Right atrium auricular region (tissue), 2 donors: ENCODE measurements at regions not wholly inside any gene's neighbourhood (a gene's known extent, or its start where the extent isn't known, plus 50 kb on each side); places are given as distances from the start of the nearest gene placed in this dataset.

ENCODE experiments used
- DNase-seq: peaks from one replicate; pipeline ENCODE4 v3.0.0-alpha.2; 2019; ENCODE audit warnings: low spot score
- H3K27ac ChIP-seq, 2 donors: fragments of 200-600 bp; sonication (generic); 1 replicate in 1 of 2; 2 replicates in 1 of 2; pipeline ENCODE4 v1.5.1; 2016 to 2019
- H3K27me3 ChIP-seq, 2 donors: fragments of 200-600 bp; sonication (generic); one replicate each; pipeline versions ENCODE4 v1.5.1 to v1.6.0; 2017 to 2019
- H3K36me3 ChIP-seq: fragments of 200-600 bp; sonication (generic); one replicate; pipeline ENCODE4 v1.5.1; 2016
- H3K4me1 ChIP-seq, 2 donors: fragments of 200-600 bp; sonication (generic); one replicate each; pipeline versions ENCODE4 v1.5.1 to v1.6.0; 2017 to 2019
- H3K4me3 ChIP-seq, 2 donors: fragments of 200-600 bp; sonication (generic); 1 replicate in 1 of 2; 2 replicates in 1 of 2; pipeline ENCODE4 v1.5.1; 2017 to 2019; ENCODE audit warnings: mild to moderate bottlenecking in 1 of 2, moderate library complexity in 1 of 2
- H3K9me3 ChIP-seq, 2 donors: fragments of 200-600 bp; sonication (generic); one replicate each; pipeline ENCODE4 v1.5.1; 2019
- TF ChIP-seq, protein P1 (sequence below), 2 donors: fragments of 200-600 bp; sonication (generic); IDR thresholded peaks; one replicate each; pipeline ENCODE4 v1.5.1; 2019; ENCODE audit warnings: antibody characterized with exemption in 2 of 2

GRCh38 chr15:70449311-70450141 is 313.8 kb downstream of the UACA start:
- no peak overlapping the region for H3K27ac ChIP-seq
- H3K4me1 ChIP-seq, result peaks cover 0 to 15% of the 10 kb centered on the region in 2 donors
- H3K4me3 ChIP-seq, result no peak overlapping the region
- H3K9me3 ChIP-seq, result no peaks in the 10 kb centered on the region
- no peak for DNase-seq
- no peaks in the 10 kb centered on the region for H3K27me3 ChIP-seq
- H3K36me3 ChIP-seq, result no peaks in the 10 kb centered on the region
- TF ChIP-seq, protein P1, sequence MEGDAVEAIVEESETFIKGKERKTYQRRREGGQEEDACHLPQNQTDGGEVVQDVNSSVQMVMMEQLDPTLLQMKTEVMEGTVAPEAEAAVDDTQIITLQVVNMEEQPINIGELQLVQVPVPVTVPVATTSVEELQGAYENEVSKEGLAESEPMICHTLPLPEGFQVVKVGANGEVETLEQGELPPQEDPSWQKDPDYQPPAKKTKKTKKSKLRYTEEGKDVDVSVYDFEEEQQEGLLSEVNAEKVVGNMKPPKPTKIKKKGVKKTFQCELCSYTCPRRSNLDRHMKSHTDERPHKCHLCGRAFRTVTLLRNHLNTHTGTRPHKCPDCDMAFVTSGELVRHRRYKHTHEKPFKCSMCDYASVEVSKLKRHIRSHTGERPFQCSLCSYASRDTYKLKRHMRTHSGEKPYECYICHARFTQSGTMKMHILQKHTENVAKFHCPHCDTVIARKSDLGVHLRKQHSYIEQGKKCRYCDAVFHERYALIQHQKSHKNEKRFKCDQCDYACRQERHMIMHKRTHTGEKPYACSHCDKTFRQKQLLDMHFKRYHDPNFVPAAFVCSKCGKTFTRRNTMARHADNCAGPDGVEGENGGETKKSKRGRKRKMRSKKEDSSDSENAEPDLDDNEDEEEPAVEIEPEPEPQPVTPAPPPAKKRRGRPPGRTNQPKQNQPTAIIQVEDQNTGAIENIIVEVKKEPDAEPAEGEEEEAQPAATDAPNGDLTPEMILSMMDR (IDR thresholded peaks at IDR 0.05), result no peak

- TF ChIP-seq, protein P1 (IDR thresholded peaks at IDR 0.05), result no peak
- Histone ChIP-seq H3K9me3 (no peaks in the 10 kb centered on the region), H3K27ac (no peak overlapping the region), H3K27me3 (no peaks in the 10 kb centered on the region), H3K36me3 (no peaks in the 10 kb centered on the region), H3K4me1 (peaks cover 0 to 15% of the 10 kb centered on the region in 2 donors), H3K4me3 (no peak overlapping the region)
- DNase-seq, result no peak
These were observed 315.2 kb downstream of the UACA start for GRCh38 chr15:70447928-70448698.

DNA sequence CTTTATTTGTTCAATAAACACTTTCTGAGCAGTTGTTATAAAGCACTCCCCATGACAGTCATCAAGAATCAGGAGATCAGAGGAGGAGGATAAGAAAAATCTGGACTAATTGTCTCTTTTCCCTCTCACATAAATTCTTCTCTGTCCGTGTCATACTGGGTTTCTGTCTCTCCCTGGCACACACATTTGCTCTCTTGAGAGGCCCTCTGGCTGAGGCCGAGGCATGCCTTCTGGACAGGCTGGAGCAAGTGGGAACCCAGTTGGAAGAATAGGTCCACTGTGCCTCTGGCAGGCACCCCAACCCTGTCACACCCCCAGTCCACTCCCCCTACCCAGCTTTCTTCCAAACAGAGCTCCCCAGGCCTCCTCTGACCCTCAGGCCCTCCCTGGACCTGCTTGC is 315.8 kb downstream of the UACA start:
- Histone ChIP-seq H3K4me3 (no peak overlapping the region), H3K27me3 (no peaks in the 10 kb centered on the region), H3K36me3 (no peaks in the 10 kb centered on the region), H3K9me3 (no peaks in the 10 kb centered on the region), H3K4me1 (peaks cover 0 to 15% of the 10 kb centered on the region in 2 donors), H3K27ac (no peak overlapping the region)
- DNase-seq, result no peak
- TF ChIP-seq, protein P1 (IDR thresholded peaks at IDR 0.05), result no peak

DNA sequence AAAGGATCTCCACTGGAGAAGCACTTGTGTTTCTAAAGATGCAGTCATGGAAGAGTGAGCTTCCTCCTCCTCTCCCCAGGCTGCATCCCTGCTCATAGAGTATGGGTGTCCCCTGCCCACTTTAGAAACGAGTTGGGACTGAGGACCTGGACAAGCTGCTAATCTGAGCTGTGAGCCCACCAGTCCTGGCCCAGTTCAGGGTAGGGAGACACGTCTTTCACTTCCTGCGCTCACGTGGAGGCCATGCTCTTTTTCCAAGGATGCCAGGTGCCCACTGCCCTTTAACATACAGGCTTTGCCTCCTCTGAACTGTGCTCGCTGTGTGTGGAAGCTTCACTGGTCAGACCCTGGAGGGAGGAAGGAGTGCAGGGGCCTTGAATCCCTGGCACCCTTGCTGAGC is 316.3 kb downstream of the UACA start:
- Histone ChIP-seq H3K4me3 (no peak overlapping the region), H3K9me3 (no peaks in the 10 kb centered on the region), H3K36me3 (no peaks in the 10 kb centered on the region), H3K4me1 (peaks cover 0 to 15% of the 10 kb centered on the region in 2 donors), H3K27me3 (no peaks in the 10 kb centered on the region), H3K27ac (no peak overlapping the region)
- TF ChIP-seq, protein P1 (IDR thresholded peaks at IDR 0.05), result no peak
- no peak for DNase-seq

DNA sequence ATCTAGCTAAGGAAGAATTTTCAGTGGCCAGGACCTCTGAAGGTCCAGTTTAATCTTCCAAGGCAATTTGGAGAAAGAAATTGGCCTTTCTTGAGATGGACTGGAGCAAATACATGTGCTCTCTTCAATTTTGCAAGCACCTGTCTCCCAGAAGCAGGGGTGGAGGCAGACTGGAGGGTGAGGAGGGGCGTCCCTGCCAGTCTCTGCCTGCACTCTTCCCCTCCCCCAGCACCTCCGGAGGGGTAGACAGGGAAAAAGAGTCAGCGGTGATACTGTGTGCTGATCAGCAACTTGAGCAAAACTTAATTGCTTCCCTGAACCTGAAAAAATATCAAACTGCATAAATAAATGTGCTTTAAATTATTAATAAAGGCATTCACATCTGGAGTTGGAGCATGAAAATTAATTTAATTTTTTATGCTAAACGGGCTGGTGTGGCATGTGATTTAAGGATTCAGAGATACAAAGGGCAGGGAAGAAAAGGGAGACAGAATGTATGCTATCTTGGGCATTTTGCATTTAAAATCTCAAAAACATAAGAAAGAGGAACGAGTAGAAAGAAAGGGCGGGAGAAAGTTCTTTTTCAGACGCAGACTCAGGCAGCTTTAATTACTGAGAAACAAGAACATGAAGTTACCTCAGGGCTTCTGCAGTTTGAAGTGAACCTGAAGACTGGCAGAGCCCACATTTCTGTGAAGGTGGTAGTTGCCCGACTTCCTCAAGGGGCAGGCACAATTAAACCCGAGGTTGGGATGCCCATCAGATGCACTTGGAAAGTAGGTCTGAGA is 319.7 kb downstream of the UACA start:
- no peaks in the 10 kb centered on the region for H3K36me3 ChIP-seq
- H3K27me3 ChIP-seq, result no peaks in the 10 kb centered on the region
- DNase-seq, result no peak
- H3K4me3 ChIP-seq, result no peak overlapping the region
- no peaks in the 10 kb centered on the region for H3K9me3 ChIP-seq
- no peak overlapping the region for H3K27ac ChIP-seq
- H3K4me1 ChIP-seq, result peaks cover 0 to 21% of the 10 kb centered on the region in 2 donors
- TF ChIP-seq, protein P1 (IDR thresholded peaks at IDR 0.05), result no peak
